NCI-H524 treated with DMSO at 0.1 percent for 48 hours (cell line): ENCODE measurements at regions not wholly inside any gene's neighbourhood (a gene's known extent, or its start where the extent isn't known, plus 50 kb on each side); places are given as distances from the start of the nearest gene placed in this dataset.

Source experiments
- DNase-seq: peaks from one replicate; lab custom pipeline; 2025; lab: John Stamatoyannopoulos, UW

DNA sequence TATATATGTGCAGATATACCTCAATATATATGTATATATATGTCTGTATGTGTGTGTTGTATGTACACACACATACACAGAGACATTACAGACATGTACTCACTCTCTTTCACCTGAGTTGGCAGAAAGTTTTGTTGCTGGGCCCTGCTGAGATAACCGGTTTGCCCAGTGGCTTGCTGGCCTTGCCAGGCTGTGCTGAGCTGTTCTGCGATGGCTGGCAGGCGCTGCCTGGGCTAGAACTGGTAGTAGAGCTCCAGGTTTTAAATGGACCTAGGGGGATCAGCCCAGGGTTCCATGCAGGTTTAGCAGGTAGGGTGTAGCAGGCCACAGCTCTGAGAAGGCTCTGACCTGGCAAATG, 394.3 kb downstream of the GADD45G start:
- DNase-seq: no peak

DNA sequence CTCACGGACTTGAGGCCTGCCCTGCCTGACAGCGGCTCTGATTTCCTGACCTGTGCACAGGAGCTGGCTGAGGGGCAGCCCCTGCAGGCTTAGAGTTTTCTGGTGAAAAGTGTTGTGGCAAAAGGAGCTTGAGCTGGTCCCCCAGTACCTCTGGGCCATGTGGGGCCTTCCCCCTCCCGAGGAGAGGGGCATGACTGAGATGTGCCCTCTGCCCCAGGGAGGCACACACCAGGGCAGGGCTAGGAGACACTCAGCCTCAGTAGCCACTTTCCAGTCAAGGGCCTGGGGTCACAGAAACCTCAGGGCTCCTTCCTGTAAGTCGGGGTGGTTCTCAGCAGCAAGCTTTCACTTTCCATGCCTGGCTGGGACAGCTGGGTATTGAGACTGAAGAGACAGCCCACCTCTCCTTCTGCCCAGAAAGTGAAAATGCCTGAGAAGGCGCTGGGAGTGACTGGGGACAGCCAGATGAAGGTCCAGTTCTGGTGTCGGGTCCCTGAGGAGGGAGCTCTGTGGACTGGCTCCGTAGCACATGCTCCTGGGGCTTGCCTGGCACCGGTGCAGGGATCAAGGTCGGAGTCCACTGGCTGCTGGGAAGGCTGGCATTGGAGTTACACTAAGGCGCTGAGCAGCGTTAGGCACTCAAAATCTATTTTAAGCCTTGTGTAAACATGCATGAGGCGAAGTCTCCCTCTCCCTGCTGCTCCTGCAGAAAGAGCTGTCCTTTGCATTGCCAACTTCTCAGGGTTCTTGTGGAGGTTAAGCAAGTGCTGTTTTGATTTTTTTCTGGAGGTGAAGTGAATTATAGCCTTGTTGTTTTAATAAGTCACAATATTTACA, 394.9 kb downstream of the GADD45G start:
- DNase-seq: no peak

DNA sequence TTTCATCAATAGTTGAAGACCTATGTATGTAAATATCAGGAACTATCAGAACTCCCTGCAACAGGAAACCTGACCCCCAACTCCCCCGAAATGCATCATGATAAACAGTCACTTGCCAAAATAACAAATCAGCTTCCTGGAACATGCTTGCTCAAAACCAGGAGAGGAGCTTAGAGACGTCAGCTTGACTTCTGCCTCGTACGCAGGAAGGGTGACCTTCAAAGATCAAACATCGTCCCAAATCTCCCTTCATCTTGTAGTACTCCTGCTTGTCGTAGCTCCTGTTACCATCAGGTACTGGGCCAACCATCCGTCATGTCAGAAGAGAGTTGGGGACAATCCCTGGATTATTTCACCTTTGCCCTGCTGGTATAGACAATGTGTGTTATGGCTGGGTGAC, 396.1 kb downstream of the GADD45G start:
- no peak for DNase-seq

DNA sequence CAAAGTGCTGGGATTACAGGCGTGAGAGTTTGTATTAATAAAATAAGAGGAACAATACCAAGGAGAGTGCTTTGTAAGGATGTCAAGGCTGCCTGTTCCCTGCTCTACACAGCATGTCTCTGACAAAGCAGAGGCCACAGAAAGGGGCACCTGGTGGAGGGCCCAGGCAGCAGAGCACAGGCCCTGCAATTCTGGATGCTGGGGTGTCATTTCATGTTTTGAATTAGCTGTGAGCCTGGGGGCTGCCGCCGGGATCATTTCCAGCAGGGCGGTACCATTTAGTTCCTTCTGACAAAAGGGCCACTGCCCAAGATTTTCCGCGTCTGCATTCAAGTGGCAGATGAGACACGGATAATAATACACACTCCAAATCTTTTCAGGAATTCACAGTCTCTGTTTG, 396.9 kb downstream of the GADD45G start:
- no peak for DNase-seq

DNA sequence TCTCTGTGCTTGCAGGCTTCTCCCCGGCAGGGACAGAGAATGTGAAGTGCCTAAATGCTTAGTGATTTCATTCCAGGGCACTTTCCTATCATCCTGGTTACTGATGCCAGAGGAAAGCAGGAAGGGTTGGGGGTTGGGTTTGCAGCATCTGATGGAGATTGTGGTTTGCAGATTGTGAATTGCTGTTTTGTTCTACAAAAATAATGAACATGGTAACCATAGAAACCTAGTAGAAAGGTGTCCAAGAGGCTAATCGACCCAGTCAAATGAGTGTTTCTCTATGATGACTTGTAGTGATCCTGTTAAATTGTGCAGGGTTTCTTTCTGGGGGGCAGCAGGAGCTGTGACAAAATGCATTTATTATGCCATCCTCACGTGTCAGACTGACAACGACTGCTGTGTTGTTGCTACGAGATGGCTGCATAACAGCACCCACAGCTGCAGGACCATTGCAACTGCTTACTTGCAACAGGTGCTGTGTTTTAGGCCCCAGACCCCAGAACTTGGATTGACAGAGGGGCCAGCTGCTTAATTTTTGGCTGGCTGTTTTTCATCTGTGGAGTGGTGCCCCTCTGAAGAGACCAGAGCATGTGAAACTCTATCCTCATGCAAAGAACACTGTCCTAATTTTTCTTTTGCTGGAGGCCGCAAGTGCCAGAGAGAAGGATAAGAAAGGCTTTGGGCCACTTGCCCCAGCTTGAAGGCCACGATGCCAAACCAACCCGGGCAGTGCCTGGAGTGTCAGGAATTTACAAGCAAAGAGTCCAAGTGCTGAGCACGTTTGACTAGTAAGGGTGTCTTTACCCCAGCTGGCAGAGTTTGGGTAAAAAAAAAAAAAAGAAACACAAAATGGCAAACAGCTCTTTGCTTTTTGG, 397.8 kb downstream of the GADD45G start:
- DNase-seq: no peak

DNA sequence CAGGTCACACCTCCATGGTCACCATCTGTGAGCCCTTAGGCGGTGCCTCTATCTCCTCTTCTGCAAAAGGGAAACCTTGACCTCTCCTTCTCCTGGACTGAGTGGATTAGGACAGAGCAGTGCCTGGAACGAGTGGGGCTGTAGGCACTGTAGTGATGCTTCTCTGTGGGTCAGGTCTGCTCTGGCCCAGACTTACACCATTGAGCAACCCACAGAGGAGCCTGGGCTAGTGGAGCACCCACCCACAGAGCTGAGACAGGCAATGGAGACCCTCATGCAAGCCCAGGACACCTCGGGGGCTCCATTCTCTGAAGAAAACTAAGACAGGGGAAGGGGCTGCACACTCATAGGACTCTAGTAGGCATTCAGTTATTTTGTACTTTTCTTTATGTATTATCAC, 400.6 kb downstream of the GADD45G start:
- no peak for DNase-seq

DNA sequence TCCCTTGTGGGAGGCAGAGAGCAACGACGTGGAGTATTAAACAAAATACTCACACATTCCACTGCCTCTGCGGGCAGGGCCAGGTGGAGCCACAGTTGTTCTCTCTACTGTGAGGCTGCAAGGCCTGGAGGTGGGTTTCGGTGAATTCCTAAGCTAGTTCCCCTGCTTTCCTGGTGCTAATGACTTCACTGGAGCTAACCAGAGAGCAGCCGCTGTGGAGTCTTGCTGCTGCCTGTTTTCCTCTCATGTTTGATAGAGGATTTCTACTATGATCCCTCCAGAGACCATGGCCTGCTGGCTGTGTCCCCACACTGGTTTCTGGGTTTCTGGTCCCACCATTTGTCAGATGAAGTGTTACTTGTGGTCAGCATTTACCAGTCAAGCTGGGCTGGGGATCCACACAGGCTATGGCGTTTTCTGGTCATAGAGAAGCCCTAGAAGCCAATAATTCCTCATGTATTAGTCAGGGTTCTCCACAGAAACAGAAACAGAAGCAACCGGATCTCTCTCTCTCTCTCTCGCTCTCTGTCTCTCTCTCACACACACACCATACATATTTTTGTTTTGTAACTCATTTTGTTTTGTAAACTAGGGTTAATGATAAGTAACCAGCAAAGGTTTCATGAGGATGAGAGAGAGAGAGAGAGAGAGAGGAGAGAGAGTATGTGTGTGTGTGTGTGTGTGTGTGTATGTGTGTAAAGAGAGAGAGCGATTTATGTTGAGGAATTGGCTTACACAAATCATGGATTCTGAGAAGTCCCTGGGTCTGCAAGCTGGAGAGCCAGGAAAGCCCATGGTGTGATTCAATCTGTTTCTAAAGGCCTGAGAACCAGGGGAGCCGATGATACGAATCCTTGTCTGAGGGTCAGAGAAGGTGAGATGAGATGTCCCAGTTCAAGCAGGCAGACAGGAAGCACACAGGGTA, 403.0 kb downstream of the GADD45G start:
- no peak for DNase-seq

DNA sequence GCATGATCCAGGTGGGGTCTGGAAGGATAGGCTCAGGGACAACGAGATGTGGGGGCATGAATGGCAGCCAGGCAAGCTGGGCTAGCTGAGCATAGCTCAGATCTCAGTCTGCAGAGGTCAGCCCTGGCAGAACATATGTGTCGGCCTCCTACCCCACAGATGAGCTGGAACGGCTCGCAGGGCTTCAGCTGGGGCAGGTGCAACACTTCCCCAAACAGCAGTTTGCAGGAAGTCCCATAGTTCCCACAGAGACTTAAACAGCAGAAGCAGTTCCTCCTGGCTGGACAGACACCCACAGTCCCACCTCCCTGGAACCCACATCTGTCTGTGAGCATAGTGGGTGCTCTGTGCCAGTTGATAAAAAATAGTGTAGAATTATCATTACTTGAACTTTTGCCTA, 404.6 kb downstream of the GADD45G start:
- DNase-seq: no peak

DNA sequence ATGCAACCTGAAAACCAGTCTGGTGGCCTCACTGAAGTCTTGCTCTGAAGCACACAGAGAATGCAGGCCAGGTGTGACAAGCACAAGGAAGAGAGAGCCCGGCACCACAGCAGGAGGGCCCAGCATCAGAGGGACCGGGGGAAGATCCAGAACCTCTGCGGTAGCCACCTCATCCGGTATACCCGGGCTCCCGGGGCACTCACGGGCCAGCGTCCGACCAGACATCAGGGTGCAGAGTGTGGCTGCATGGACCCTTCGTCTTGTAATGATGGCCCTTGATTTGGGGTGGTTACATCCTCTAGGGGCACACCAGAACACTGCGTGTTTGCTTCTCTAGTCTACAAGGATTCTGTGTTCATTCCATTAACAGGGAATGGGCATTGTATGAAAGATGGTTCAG, 406.0 kb downstream of the GADD45G start:
- no peak for DNase-seq

DNA sequence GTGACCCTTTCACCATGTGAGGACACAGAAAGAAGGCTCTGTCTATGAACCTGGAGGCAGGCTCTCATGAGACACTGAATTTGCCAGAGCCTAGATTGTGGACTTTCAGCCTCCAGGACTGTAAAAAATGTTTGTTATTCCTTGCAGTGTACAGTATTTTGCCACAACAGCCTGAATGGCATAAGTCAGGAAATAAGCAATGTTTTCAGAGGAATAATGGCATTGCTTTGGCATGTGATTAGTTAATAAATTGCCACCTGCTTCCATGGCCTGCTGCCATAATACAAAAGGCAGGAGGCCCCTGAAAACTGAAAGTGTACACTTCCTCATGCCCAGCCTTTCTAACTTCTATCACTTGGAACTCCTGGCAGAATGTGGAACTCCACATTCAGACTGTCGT, 408.1 kb downstream of the GADD45G start:
- DNase-seq: no peak

DNA sequence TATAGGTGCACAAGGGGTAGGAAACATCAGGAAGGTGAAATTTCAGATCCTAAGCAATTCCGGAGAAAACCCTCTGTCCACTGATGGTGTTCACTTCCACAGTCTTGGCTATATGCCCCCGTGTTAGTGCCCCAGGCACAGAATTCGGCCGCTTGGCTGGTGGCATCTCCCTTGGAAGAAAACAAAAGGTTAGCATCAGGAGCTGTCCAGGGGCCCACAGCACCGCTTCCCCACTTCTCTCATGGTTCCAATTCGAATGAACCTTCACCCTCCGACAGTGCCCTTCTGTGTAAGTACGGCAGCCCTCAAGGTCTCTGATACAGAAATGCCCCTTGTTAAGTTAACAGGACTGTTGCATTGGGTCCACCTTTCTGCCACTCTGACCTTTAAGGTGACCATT, 409.0 kb downstream of the GADD45G start:
- DNase-seq: no peak

DNA sequence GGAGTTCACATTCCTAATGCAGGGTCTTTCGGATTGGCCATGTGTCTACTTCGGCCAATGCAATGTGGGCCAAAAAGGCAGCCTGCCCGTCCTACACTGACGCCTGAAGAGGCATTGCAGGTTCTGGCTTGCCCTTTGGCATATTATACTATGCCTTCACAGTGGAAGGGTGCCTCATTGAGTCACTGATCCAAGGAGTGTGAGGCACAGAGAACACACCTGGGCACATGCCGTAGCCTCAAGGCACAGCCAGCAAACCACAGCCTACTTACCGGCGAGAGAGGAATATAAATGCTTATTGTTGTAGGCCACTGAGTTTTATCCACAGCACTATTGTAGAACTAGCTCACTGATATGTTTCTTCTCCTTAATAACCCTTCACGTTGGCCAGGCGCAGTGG, 409.6 kb downstream of the GADD45G start:
- no peak for DNase-seq

DNA sequence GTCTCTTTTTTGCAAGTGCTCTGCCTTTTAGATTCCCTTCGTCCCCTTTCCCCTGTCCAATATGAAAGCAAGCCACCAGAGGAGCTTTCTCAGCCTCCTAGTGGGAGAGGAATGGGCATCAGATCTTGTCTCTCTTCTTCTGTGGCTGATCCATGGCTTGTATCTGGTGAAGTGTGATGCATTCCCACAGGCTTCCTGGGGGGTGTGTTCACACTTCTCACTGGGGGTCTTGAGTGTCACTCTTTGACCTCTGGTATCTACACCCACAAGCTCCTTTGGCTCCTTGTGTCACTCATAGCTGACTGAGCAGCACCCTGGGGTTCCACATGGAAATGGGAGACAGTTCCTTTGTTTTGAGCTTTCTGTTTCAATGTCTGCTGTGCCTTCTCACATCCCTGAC, 411.5 kb downstream of the GADD45G start:
- DNase-seq: no peak

DNA sequence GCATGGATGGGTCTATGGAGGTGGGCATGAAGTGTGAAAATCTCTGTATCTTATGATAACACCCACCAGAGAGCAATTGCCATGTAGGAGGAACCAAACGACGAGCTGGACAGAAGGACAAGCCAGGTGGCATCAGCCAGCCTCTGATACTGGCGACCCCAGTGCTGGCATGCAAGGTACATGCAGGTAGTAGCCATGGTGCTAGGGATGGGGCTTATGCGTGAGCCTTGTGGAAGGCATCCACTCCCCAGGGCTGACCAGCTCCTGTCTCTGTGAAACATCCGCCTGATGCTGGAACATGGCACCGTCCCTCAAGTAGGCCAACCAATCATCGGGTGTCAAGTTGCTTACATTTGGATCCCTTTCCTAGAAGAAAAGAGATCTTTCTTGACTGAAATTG, 412.9 kb downstream of the GADD45G start:
- no peak for DNase-seq

DNA sequence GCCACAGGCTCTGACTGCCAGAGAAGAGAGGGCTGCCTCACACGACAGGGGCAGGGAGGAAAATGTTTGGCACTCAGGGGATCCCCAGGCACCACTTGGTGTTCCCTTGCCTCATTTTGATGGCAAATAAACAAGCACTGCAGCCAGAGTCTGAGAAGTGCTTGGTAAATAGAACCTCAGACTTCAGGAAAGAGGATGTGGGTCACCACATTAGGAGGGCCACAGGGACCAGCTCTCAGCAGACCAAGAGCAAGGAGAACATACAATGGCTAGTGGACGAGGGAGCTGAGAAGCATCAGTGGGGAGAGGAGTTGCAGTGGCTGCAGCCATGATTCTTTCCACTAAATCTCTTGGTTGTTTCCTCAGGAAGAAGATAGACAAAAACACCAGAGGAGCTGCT, 413.9 kb downstream of the GADD45G start:
- DNase-seq: no peak

DNA sequence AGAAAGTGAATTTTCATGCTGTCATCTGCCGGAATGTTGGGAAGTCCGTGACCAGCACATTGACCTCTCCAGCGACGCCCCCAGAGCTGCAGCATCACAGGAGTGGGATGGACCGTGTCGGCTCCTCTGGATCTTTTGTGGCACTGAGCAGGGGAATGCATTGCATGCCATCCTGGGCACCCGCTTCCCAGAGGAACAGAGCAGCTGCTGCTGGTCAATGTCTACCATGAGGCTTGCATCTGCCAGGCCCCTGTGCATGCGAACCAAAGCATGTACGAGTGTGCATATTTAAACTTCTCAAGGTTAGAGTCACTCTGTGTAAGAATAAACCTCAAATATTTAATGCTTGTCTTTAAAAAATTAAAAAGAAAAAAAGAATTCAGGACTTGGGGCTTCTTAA, 414.8 kb downstream of the GADD45G start:
- no peak for DNase-seq

DNA sequence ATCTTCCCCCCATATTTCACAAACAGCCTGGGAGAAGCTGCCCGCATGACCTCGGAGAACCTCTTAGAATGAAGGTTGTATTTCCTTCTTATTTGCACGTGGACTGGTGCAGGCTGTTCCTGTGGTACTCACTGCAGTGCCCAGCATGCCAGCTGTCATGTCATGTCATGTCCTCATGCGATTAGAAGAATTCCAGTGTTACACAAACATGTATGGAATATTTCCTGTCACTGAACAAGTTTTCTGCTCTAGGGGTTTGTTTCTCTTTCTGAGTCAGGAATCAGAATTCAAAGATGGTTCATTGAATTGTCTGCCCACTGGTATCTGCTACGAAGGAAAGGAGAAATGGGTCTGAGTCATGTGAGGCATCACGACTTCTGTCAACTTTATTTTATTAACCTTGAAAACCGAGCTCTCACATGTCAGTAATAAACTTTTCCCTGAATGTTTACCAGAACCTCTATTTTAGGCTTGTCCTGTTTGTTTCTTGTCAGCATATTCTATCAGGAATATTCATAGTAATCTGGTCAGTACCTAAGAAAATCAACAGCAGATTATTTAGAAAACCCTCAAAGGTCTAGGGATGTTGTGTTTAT, 415.6 kb downstream of the GADD45G start:
- no peak for DNase-seq

DNA sequence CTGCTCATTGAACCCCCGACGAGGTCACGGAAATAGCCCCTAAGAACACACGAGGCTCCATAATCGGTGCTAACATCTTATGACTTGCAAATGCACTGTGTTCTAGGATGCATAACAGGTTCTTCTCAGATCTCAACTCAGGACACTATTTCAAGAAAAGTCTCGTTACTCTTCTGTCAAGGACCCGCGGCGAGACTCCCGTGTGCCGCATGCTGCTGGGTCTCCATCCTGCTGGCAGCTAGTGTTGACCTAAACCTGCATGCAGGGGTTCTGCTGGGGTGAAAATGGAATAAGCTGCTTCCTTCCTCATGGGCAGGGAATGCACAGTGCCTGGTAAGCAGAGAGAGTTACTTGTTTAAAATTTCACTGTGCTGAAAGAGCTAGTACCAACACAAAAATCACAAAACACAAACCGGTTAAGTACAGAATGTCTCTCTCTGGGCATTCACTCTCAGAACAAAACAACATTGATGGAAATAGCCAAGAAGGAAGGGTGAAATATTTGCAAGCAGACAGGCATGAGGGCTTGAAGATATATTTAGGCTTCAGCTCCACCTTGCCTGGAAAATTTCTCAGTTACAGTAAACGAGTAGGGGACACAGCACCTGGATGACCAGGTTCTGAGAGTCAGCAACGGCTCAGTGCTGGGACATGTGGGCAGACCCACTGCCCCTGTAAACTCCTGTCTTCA, 416.5 kb downstream of the GADD45G start:
- DNase-seq: no peak

DNA sequence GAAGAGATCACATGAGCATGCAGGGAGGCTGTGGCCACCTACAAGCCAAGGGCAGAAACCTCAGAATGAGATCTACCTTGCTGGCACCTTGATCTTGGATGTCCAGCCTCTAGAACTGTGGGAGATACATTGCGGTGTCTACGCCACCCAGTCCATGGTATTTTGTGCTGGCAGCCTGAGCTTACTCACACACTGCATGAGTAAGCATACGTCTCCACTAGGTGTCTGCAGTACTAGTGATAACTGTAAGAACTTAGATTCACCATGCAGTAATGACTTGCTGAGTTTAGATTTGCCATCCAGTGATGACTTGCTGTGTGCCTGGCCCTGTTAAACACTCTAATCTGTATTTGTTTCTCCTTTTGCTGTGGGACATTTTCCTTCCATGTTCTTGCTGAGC, 417.7 kb downstream of the GADD45G start:
- DNase-seq: no peak

DNA sequence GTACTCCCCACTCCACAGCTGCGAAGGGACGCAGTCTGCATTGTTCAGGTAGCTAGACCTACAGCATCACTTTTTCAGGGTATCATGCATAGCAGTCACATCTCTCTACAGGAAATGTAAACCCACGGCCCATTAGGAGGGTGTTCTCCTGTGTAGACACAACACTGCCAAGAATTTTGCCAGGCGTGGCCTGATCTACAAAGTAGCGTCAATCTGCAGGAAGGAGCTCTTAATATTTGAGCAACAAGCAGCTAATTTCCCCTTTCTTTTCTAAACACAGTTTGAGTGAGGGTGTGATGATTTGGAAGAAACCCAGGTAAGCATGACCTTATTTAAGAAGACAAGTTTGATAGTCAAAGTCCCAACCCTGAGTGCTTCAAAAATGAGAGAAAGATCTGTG, 419.0 kb downstream of the GADD45G start:
- DNase-seq: no peak

DNA sequence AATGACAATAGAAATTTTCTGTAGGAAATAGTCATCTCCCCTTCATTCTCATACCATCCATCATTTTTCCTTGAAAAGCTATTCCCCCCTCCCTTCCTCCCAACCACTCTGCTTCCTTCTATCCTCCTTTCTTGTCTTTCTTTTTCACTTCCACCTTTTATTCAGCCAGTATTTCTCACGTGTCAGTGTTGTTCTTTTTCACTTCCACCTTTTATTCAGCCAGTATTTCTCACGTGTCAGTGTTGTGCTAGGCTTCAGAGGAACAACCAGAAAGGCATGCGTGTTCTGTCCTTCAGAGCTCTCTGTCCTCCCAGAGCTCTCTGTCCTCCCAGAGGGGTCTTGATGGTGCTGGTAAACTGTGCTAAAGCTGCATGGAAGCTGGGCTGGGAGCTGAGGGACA, 419.6 kb downstream of the GADD45G start:
- no peak for DNase-seq
